ENCODE measurements at regions not wholly inside any gene's neighbourhood (a gene's known extent, or its start where the extent isn't known, plus 50 kb on each side); places are given as distances from the start of the nearest gene placed in this dataset.

GRCh38 chr7:13352677-13353076 lies 636.8 kb downstream of the ETV1 start:
- no peaks in the 10 kb centered on the region for H3K36me3 ChIP-seq (ENCODE audit: control insufficient read depth, insufficient read depth, low read length)
- H3K27me3 ChIP-seq (ENCODE audit: control insufficient read depth, insufficient read depth, low read length, poor library complexity, severe bottlenecking): no peaks in the 10 kb centered on the region
- H3K4me3 ChIP-seq (ENCODE audit: insufficient read depth, low read depth, low read length): no peak overlapping the region
- H3K27ac ChIP-seq (ENCODE audit: insufficient read depth, low read depth, low read length, poor library complexity, severe bottlenecking): no peak overlapping the region
- WGBS, 2 experiments: 58 to 67% methylated on average over 1 of the region's 1 CpG
- H3K9me3 ChIP-seq (ENCODE audit: control insufficient read depth, low read length): no peaks in the 10 kb centered on the region
- no peaks in the 10 kb centered on the region for H3K4me1 ChIP-seq (ENCODE audit: control insufficient read depth, insufficient read depth, low read length)

- WGBS, 2 experiments: 81 to 85% methylated on average over 10 of the region's 10 CpGs
- H3K27ac ChIP-seq (ENCODE audit: insufficient read depth, low read depth, low read length, poor library complexity, severe bottlenecking): no peak overlapping the region
- no peaks in the 10 kb centered on the region for H3K27me3 ChIP-seq (ENCODE audit: control insufficient read depth, insufficient read depth, low read length, poor library complexity, severe bottlenecking)
- no peak overlapping the region for H3K4me3 ChIP-seq (ENCODE audit: insufficient read depth, low read depth, low read length)
- no peaks in the 10 kb centered on the region for H3K36me3 ChIP-seq (ENCODE audit: control insufficient read depth, insufficient read depth, low read length)
- no peaks in the 10 kb centered on the region for H3K4me1 ChIP-seq (ENCODE audit: control insufficient read depth, insufficient read depth, low read length)
- H3K9me3 ChIP-seq (ENCODE audit: control insufficient read depth, low read length): no peaks in the 10 kb centered on the region
Observed at GRCh38 chr7:13359656-13360055, 629.8 kb downstream of the ETV1 start.

GRCh38 chr7:13386741-13387140 lies 602.7 kb downstream of the ETV1 start:
- no peaks in the 10 kb centered on the region for H3K27me3 ChIP-seq (ENCODE audit: control insufficient read depth, insufficient read depth, low read length, poor library complexity, severe bottlenecking)
- H3K27ac ChIP-seq (ENCODE audit: insufficient read depth, low read depth, low read length, poor library complexity, severe bottlenecking): no peak overlapping the region
- no peak overlapping the region for H3K4me3 ChIP-seq (ENCODE audit: insufficient read depth, low read depth, low read length)
- H3K36me3 ChIP-seq (ENCODE audit: control insufficient read depth, insufficient read depth, low read length): no peaks in the 10 kb centered on the region
- no peaks in the 10 kb centered on the region for H3K9me3 ChIP-seq (ENCODE audit: control insufficient read depth, low read length)
- no peaks in the 10 kb centered on the region for H3K4me1 ChIP-seq (ENCODE audit: control insufficient read depth, insufficient read depth, low read length)
- WGBS, 2 experiments: no CpG with 5 or more reads among the region's 1 CpG

- no peaks in the 10 kb centered on the region for H3K27me3 ChIP-seq (ENCODE audit: control insufficient read depth, insufficient read depth, low read length, poor library complexity, severe bottlenecking)
- H3K4me3 ChIP-seq (ENCODE audit: insufficient read depth, low read depth, low read length): no peak overlapping the region
- WGBS, 2 experiments: 53 to 74% methylated on average over 2 of the region's 2 CpGs
- H3K36me3 ChIP-seq (ENCODE audit: control insufficient read depth, insufficient read depth, low read length): no peaks in the 10 kb centered on the region
- H3K4me1 ChIP-seq (ENCODE audit: control insufficient read depth, insufficient read depth, low read length): peaks cover 7% of the 10 kb centered on the region
- H3K27ac ChIP-seq (ENCODE audit: insufficient read depth, low read depth, low read length, poor library complexity, severe bottlenecking): no peak overlapping the region
- H3K9me3 ChIP-seq (ENCODE audit: control insufficient read depth, low read length): no peaks in the 10 kb centered on the region
Observed at GRCh38 chr7:13407911-13408310, 581.6 kb downstream of the ETV1 start.

GRCh38 chr7:13411151-13411550 lies 578.3 kb downstream of the ETV1 start:
- peaks cover 7% of the 10 kb centered on the region for H3K4me1 ChIP-seq (ENCODE audit: control insufficient read depth, insufficient read depth, low read length)
- no peak overlapping the region for H3K27ac ChIP-seq (ENCODE audit: insufficient read depth, low read depth, low read length, poor library complexity, severe bottlenecking)
- H3K9me3 ChIP-seq (ENCODE audit: control insufficient read depth, low read length): no peaks in the 10 kb centered on the region
- H3K36me3 ChIP-seq (ENCODE audit: control insufficient read depth, insufficient read depth, low read length): no peaks in the 10 kb centered on the region
- no peak overlapping the region for H3K4me3 ChIP-seq (ENCODE audit: insufficient read depth, low read depth, low read length)
- no peaks in the 10 kb centered on the region for H3K27me3 ChIP-seq (ENCODE audit: control insufficient read depth, insufficient read depth, low read length, poor library complexity, severe bottlenecking)

- Histone ChIP-seq H3K27ac (ENCODE audit: insufficient read depth, low read depth, low read length, poor library complexity, severe bottlenecking) (no peak overlapping the region), H3K27me3 (ENCODE audit: control insufficient read depth, insufficient read depth, low read length, poor library complexity, severe bottlenecking) (no peaks in the 10 kb centered on the region), H3K9me3 (ENCODE audit: control insufficient read depth, low read length) (no peaks in the 10 kb centered on the region), H3K4me1 (ENCODE audit: control insufficient read depth, insufficient read depth, low read length) (peaks cover 7% of the 10 kb centered on the region), H3K4me3 (ENCODE audit: insufficient read depth, low read depth, low read length) (no peak overlapping the region), H3K36me3 (ENCODE audit: control insufficient read depth, insufficient read depth, low read length) (no peaks in the 10 kb centered on the region)
- WGBS, 2 experiments: 83 to 84% methylated on average over 2 to 3 of the region's 3 CpGs
Observed at GRCh38 chr7:13411636-13412035, 577.8 kb downstream of the ETV1 start.

- Histone ChIP-seq H3K36me3 (ENCODE audit: control insufficient read depth, insufficient read depth, low read length) (no peaks in the 10 kb centered on the region), H3K9me3 (ENCODE audit: control insufficient read depth, low read length) (no peaks in the 10 kb centered on the region), H3K27me3 (ENCODE audit: control insufficient read depth, insufficient read depth, low read length, poor library complexity, severe bottlenecking) (no peaks in the 10 kb centered on the region), H3K4me3 (ENCODE audit: insufficient read depth, low read depth, low read length) (no peak overlapping the region), H3K27ac (ENCODE audit: insufficient read depth, low read depth, low read length, poor library complexity, severe bottlenecking) (no peak overlapping the region), H3K4me1 (ENCODE audit: control insufficient read depth, insufficient read depth, low read length) (no peaks in the 10 kb centered on the region)
Observed at GRCh38 chr7:13414181-13414580, 575.3 kb downstream of the ETV1 start.

GRCh38 chr7:13414661-13415107 lies 574.8 kb downstream of the ETV1 start:
- Histone ChIP-seq H3K9me3 (ENCODE audit: control insufficient read depth, low read length) (no peaks in the 10 kb centered on the region), H3K4me1 (ENCODE audit: control insufficient read depth, insufficient read depth, low read length) (no peaks in the 10 kb centered on the region), H3K4me3 (ENCODE audit: insufficient read depth, low read depth, low read length) (no peak overlapping the region), H3K36me3 (ENCODE audit: control insufficient read depth, insufficient read depth, low read length) (no peaks in the 10 kb centered on the region), H3K27me3 (ENCODE audit: control insufficient read depth, insufficient read depth, low read length, poor library complexity, severe bottlenecking) (no peaks in the 10 kb centered on the region), H3K27ac (ENCODE audit: insufficient read depth, low read depth, low read length, poor library complexity, severe bottlenecking) (no peak overlapping the region)
- 94% methylated on average over 5 of the region's 5 CpGs for WGBS, 2 experiments

- Histone ChIP-seq H3K27me3 (ENCODE audit: control insufficient read depth, insufficient read depth, low read length, poor library complexity, severe bottlenecking) (no peaks in the 10 kb centered on the region), H3K27ac (ENCODE audit: insufficient read depth, low read depth, low read length, poor library complexity, severe bottlenecking) (no peak overlapping the region), H3K4me1 (ENCODE audit: control insufficient read depth, insufficient read depth, low read length) (no peaks in the 10 kb centered on the region), H3K4me3 (ENCODE audit: insufficient read depth, low read depth, low read length) (no peak overlapping the region), H3K9me3 (ENCODE audit: control insufficient read depth, low read length) (no peaks in the 10 kb centered on the region), H3K36me3 (ENCODE audit: control insufficient read depth, insufficient read depth, low read length) (no peaks in the 10 kb centered on the region)
- 86 to 88% methylated on average over 1 to 2 of the region's 2 CpGs for WGBS, 2 experiments
Observed at GRCh38 chr7:13416071-13416470, 573.4 kb downstream of the ETV1 start.

- WGBS, 2 experiments: 90 to 96% methylated on average over 1 of the region's 1 CpG
- Histone ChIP-seq H3K4me1 (ENCODE audit: control insufficient read depth, insufficient read depth, low read length) (no peaks in the 10 kb centered on the region), H3K9me3 (ENCODE audit: control insufficient read depth, low read length) (no peaks in the 10 kb centered on the region), H3K27ac (ENCODE audit: insufficient read depth, low read depth, low read length, poor library complexity, severe bottlenecking) (no peak overlapping the region), H3K36me3 (ENCODE audit: control insufficient read depth, insufficient read depth, low read length) (no peaks in the 10 kb centered on the region), H3K4me3 (ENCODE audit: insufficient read depth, low read depth, low read length) (no peak overlapping the region), H3K27me3 (ENCODE audit: control insufficient read depth, insufficient read depth, low read length, poor library complexity, severe bottlenecking) (no peaks in the 10 kb centered on the region)
Observed at GRCh38 chr7:13416544-13416943, 572.9 kb downstream of the ETV1 start.

- WGBS, 2 experiments: 80 to 96% methylated on average over 1 to 2 of the region's 2 CpGs
- Histone ChIP-seq H3K4me3 (ENCODE audit: insufficient read depth, low read depth, low read length) (no peak overlapping the region), H3K27me3 (ENCODE audit: control insufficient read depth, insufficient read depth, low read length, poor library complexity, severe bottlenecking) (no peaks in the 10 kb centered on the region), H3K27ac (ENCODE audit: insufficient read depth, low read depth, low read length, poor library complexity, severe bottlenecking) (no peak overlapping the region), H3K36me3 (ENCODE audit: control insufficient read depth, insufficient read depth, low read length) (no peaks in the 10 kb centered on the region), H3K4me1 (ENCODE audit: control insufficient read depth, insufficient read depth, low read length) (no peaks in the 10 kb centered on the region), H3K9me3 (ENCODE audit: control insufficient read depth, low read length) (no peaks in the 10 kb centered on the region)
Observed at GRCh38 chr7:13420726-13421125, 568.7 kb downstream of the ETV1 start.
